ENCODE measurements at regions not wholly inside any gene's neighbourhood (a gene's known extent, or its start where the extent isn't known, plus 50 kb on each side); places are given as distances from the start of the nearest gene placed in this dataset.

- Histone ChIP-seq H3K27ac (no peak overlapping the region), H3K27me3 (no peaks in the 10 kb centered on the region), H3K4me1 (no peaks in the 10 kb centered on the region), H3K36me3 (no peaks in the 10 kb centered on the region), H3K9me3 (no peaks in the 10 kb centered on the region), H3K4me3 (no peak overlapping the region)
- ATAC-seq = no peak
- FAIRE-seq = no peak
- TF ChIP-seq, protein P1, sequence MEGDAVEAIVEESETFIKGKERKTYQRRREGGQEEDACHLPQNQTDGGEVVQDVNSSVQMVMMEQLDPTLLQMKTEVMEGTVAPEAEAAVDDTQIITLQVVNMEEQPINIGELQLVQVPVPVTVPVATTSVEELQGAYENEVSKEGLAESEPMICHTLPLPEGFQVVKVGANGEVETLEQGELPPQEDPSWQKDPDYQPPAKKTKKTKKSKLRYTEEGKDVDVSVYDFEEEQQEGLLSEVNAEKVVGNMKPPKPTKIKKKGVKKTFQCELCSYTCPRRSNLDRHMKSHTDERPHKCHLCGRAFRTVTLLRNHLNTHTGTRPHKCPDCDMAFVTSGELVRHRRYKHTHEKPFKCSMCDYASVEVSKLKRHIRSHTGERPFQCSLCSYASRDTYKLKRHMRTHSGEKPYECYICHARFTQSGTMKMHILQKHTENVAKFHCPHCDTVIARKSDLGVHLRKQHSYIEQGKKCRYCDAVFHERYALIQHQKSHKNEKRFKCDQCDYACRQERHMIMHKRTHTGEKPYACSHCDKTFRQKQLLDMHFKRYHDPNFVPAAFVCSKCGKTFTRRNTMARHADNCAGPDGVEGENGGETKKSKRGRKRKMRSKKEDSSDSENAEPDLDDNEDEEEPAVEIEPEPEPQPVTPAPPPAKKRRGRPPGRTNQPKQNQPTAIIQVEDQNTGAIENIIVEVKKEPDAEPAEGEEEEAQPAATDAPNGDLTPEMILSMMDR (IDR thresholded peaks at IDR 0.05) = no peak
- intact Hi-C loops (cut with DNase I) = no loop called here
- WGBS, 2 donors = 50 to 63% methylated on average over 14 of the region's 14 CpGs
- DNase-seq = peak in 1 of 6 donors; percentile 43
These were observed 66.6 kb upstream of the RNU6ATAC start for GRCh38 chr9:134230942-134231325.

- H3K4me1 ChIP-seq = no peaks in the 10 kb centered on the region
These were observed 67.0 kb upstream of the RNU6ATAC start for GRCh38 chr9:134231330-134231745.

DNA sequence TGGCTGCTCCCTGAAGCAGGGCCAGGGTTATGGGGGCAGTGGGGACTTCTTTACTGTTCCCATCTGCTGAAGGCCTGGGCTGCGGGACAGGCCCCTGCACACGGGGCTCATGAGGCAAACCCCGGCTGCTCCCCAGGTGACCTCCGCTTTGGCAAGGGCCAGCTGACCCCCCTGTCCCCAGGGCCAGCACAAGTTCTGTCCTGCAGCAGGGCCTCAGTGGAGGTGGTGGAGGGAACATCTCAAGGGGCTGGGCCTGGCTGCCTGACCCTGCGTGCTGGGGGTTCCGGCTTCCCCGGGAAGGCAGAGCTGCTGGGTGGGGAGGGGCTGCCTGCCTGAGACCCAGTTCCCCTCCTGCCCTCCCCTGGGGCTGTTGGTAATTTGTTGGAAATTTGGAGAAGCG is 67.4 kb upstream of the RNU6ATAC start:
- H3K27ac ChIP-seq = no peak overlapping the region
- 71% methylated on average over 7 to 8 of the region's 8 CpGs for WGBS, 2 donors
- FAIRE-seq = no peak
- H3K27me3 ChIP-seq = no peaks in the 10 kb centered on the region
- no peaks in the 10 kb centered on the region for H3K9me3 ChIP-seq
- H3K36me3 ChIP-seq = no peaks in the 10 kb centered on the region
- H3K4me1 ChIP-seq = no peaks in the 10 kb centered on the region
- H3K4me3 ChIP-seq = no peak overlapping the region
- TF ChIP-seq, protein P1 (IDR thresholded peaks at IDR 0.05) = no peak
- peak in 1 of 6 donors; percentile 61 for DNase-seq
- no peak for ATAC-seq
- intact Hi-C loops (cut with DNase I) = no loop called here

More at GRCh38 chr9:134231330-134231745, 67.0 kb upstream of the RNU6ATAC start:
- intact Hi-C loops (cut with DNase I) = no loop called here
- H3K36me3 ChIP-seq = no peaks in the 10 kb centered on the region
- FAIRE-seq (no peak), ATAC-seq (peak in 1 of 4 donors; percentile 56), DNase-seq (peak in 1 of 6 donors; percentile 62)
- H3K27ac ChIP-seq = no peak overlapping the region
- H3K9me3 ChIP-seq = no peaks in the 10 kb centered on the region
- TF ChIP-seq, protein P1 (IDR thresholded peaks at IDR 0.05) = no peak
- H3K27me3 ChIP-seq = no peaks in the 10 kb centered on the region
- WGBS, 2 donors = 25 to 36% methylated on average over 12 of the region's 12 CpGs
- no peak overlapping the region for H3K4me3 ChIP-seq

- FAIRE-seq = no peak
- Histone ChIP-seq H3K4me3 (no peak overlapping the region), H3K4me1 (no peaks in the 10 kb centered on the region), H3K27ac (no peak overlapping the region), H3K27me3 (no peaks in the 10 kb centered on the region), H3K36me3 (no peaks in the 10 kb centered on the region), H3K9me3 (no peaks in the 10 kb centered on the region)
- intact Hi-C loops (cut with DNase I) = no loop called here
- no peak for ATAC-seq
- TF ChIP-seq, protein P1 (IDR thresholded peaks at IDR 0.05) = no peak
- 62 to 76% methylated on average over 16 of the region's 16 CpGs for WGBS, 2 donors
- DNase-seq = peak in 1 of 6 donors; percentile 48
These were observed 68.7 kb upstream of the RNU6ATAC start for GRCh38 chr9:134233022-134233421.

- FAIRE-seq (no peak), ATAC-seq (no peak), DNase-seq (peak in 2 of 6 donors; percentile 22 to 61)
- intact Hi-C loops (cut with DNase I) = no loop called here
- H3K4me1 ChIP-seq = no peaks in the 10 kb centered on the region
- H3K36me3 ChIP-seq = no peaks in the 10 kb centered on the region
- WGBS, 2 donors = 66 to 72% methylated on average over 21 of the region's 21 CpGs
- H3K27ac ChIP-seq = no peak overlapping the region
- H3K27me3 ChIP-seq = no peaks in the 10 kb centered on the region
- no peak overlapping the region for H3K4me3 ChIP-seq
- no peaks in the 10 kb centered on the region for H3K9me3 ChIP-seq
- TF ChIP-seq, protein P1 (IDR thresholded peaks at IDR 0.05) = no peak
These were observed 69.8 kb upstream of the RNU6ATAC start for GRCh38 chr9:134234001-134234660.

All from pancreas (tissue), 10 donors.